GM12875 (cell line): ENCODE measurements at regions not wholly inside any gene's neighbourhood (a gene's known extent, or its start where the extent isn't known, plus 50 kb on each side); places are given as distances from the start of the nearest gene placed in this dataset.

Experiments
- H3K4me3 ChIP-seq: one replicate; pipeline ENCODE4 v1.5.1; 2011; ENCODE audit warnings: low read depth, low read length, control low read depth
- CTCF ChIP-seq: IDR thresholded peaks from 2 replicates; pipeline ENCODE4 v1.5.1; 2011; ENCODE audit warnings: low read depth, mild to moderate bottlenecking, control low read depth, inconsistent platforms, low read length, moderate library complexity, borderline replicate concordance; ENCODE audit not compliant: insufficient read depth

- no peak overlapping the region for H3K4me3 ChIP-seq
- no peak for TF ChIP-seq CTCF
Measured at GRCh38 chr1:47705517-47706130, 267.8 kb downstream of the FOXD2 start.

- no peak overlapping the region for H3K4me3 ChIP-seq
- no peak for TF ChIP-seq CTCF
Measured at GRCh38 chr1:47707503-47707902, 269.7 kb downstream of the FOXD2 start.

GRCh38 chr1:47708019-47708535 lies 270.2 kb downstream of the FOXD2 start:
- no peak overlapping the region for H3K4me3 ChIP-seq
- no peak for TF ChIP-seq CTCF

- TF ChIP-seq CTCF = no peak
- no peak overlapping the region for H3K4me3 ChIP-seq
Measured at GRCh38 chr1:47708658-47709018, 270.8 kb downstream of the FOXD2 start.

- TF ChIP-seq CTCF = 0 out of 2 replicates have a peak, but pooled peaks have one; percentile 34
- no peak overlapping the region for H3K4me3 ChIP-seq
Measured at GRCh38 chr1:47709019-47709871, 271.4 kb downstream of the FOXD2 start.

GRCh38 chr1:47709872-47710231 lies 272.0 kb downstream of the FOXD2 start:
- no peak overlapping the region for H3K4me3 ChIP-seq
- no peak for TF ChIP-seq CTCF

GRCh38 chr1:47710329-47711071 lies 272.7 kb downstream of the FOXD2 start:
- TF ChIP-seq CTCF = peak; percentile 100
- H3K4me3 ChIP-seq = no peak overlapping the region
